ENCODE measurements at regions not wholly inside any gene's neighbourhood (a gene's known extent, or its start where the extent isn't known, plus 50 kb on each side); places are given as distances from the start of the nearest gene placed in this dataset.
"Not testable (repeated sequence)": the region's sequence is repeated elsewhere in the genome, so short reads cannot be mapped to it uniquely, and the experiment has no call there.

DNA sequence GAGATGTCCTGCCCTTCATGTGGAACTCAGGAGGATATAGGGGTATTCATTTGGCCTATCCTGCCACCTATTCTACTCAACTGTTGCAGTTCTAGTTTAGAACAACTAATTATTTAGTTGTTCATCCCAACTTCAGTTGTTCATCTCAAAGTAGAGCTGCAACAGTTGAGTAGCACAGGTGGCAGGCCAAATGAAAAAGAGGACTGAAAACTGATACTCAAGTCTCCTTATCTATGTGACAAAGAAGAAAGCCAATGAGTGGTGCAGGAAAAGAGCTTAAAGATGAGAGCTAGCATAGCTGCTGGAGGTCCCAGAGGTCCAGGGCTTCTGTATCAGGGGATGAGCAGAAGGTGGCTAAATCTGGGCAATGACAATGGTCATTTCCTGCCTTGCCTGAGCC is 148.9 kb upstream of the KITLG start:
- DNase-seq = no peak

DNA sequence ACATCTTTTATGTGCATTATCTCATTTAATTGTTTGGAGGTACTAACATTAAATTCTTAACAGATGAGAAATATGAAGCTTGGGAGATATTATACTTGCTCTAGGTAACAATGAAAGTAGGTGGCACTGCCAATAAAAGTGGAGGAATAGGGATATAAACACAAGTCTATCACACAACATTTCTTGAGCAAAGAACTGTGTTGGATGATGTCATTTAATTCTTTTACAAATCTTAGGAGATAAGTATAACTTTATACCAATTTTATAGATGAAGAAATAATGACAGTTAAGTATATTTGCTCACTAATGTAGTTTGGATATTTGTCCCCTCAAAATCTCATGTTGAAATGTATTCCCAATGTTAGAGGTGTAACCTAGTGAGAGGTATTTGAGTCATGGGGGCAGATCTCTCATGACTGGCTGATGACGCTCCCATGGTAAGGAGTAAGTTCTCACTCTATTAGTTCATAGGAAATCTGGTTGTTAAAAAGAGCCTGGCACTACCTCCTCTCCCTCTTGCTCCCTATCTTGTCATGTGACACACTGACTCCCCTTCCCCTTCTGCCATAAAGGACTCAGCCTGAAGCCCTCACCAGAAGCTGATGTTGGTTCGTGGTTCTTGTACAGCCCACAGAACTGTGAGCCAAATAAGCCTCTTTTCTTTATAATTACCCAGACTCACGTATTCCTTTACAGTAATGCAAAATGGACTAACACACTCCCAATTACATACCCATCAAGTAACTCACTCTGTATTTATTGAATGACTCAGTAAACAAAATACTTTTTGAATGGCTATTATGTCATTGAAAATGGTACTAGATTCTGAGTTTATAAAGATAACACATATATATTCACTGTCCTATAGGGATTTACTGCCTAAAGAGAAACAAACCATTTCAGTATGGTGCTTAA is 146.8 kb upstream of the KITLG start:
- DNase-seq = no peak

DNA sequence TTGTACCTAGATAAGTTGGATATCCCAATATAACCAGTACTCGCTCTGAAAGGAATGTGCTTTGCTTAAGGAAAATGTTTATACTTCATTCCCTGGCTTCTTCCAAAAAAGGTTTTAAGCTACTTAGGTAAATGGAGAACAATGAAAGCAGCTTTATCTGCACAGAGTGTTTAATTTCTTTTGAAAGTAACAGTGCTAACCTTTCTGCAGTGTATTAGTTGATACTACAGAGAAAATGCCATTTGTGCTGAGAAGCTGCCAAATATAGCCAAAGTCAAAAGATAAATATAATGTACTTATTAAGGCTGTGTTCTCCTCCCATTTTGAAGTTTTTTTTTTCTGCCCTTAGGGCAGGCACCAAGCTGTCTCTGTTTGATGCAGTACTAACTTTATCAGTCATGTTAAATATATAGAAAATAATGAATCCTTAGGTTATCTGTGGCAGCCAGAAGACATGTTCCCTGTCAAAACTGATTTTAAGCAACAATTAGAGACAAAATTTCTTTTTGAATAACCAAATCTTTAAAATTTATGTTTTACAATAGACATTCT is 145.4 kb upstream of the KITLG start:
- DNase-seq = no peak

DNA sequence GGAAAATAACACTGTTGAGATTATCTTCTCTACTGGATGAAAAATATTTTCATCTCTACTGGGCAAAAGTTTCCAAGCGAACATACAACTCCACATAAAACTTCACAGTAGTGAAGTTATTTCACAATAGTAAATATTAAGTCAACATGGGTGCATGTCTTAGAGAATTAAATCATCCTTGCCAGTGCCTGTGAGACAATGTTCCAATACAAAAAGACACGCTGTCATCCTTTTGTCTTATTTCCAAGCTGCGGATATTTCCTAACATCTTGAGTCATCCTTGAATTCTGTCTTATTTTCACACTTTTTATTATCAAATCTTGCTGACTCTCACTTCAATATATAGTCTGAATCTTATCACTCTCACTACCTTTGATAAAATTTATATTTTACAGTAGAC is 142.9 kb upstream of the KITLG start:
- DNase-seq = no peak

DNA sequence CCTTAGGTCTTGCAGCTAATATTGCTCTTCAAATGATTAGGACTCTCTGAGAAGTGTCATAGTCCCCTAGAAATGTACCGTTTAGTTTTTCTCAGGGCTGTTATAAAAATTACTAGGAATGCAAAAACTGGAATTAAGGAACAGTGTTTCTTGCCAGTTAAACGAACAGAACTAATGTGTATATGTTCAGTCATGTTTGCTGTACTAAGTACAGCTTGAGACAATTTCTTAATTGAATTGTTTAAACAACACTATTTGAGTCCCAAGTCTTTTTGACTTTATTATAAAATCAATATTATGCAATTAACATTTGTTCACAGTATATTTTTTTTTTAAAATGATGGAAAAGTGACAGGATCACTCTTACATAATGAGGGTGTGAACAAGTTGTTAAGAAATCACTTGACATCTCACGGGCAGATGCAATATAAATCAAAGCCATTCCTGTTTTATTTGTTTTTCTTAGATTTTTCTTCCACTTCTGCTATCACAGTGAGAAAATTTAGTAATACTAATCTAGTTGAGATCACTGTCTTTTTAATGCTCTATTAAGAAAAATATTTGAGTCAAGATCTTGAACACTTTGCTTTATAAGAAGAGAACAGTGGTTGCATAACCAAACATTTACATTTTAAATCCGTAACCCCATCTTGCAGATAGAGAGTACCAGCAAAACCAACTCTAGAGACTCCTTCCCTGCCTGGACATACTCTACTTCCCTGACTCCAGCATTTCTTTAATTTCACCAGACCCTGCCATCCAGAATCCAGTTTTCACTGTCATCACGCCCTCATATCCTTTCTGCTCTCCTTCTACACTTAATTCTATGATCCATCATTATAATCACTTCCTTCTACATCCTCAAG is 140.7 kb upstream of the KITLG start:
- no peak for DNase-seq

DNA sequence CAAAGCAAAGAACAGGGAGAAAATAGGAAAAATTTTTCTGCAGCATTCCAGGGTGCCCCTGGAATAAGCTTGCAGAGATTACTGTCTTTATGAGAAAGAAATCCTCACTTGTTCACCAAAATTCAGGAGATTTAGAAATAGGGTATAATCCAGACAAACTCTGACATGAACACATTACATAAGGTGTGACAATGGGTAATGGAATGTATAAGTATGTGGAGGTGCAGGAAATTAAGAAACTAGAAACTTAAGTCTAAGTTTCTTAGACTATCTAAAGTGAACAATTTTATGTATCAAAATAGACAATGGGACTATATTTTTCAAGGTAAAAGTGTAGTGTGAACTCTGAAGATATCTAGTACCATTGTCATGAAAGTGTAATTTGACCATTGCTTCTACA is 140.0 kb upstream of the KITLG start:
- no peak for DNase-seq

DNA sequence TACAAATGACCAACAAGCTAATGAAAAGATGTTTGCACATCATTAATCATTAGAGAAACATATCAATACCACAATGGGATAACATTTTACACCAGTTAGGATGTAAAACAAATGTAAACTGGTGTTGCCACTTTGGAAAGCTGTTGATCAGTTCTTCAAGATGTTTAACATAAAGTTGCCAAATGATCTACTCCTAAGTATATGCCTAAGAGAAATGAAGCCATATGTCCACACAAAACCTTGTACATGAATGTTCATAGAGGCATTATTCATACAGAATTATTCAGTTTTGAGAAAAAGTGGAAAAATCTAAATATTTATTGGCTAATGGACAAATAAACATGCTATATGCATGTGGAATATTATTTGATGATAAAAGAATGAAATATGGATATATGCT is 136.9 kb upstream of the KITLG start:
- DNase-seq = no peak

DNA sequence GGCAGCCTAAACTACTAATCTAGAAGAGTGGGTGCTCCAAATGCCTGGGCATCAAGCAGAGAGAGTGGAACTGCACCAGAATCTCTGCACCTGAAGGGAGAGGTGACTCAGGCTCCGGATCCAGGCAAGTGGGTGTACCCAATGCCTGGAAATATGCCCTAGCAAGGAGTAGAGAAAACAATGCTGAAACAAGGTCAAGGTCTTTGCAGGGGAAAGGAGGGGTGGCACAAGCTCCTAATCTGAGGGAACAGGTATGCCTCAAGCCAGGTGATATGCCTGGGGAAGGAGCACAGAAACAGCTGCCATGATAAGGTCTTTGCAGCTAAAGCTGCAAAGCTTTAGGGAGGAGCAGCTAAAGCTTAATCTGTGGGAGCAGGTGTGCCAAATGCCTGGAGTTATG is 136.0 kb upstream of the KITLG start:
- no peak for DNase-seq

DNA sequence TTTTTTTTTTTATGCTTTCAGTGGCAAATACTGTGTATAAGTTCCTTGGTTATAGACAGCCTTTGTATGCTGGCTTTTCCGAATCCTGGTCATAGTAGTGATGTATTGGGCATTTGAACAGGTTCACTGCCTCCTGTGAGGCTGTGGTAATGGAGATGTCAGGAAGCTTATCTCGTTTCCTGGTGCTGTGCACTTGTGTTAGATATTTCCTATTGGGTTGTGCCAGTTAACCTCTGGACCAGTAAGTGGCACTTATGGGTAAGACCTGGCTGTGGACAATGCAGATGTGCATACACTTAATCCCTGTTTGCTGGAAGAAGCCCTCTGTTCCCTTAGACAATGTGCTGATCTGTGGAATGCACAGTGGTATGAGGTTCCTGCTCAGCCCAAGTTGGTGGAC is 135.4 kb upstream of the KITLG start:
- no peak for DNase-seq

DNA sequence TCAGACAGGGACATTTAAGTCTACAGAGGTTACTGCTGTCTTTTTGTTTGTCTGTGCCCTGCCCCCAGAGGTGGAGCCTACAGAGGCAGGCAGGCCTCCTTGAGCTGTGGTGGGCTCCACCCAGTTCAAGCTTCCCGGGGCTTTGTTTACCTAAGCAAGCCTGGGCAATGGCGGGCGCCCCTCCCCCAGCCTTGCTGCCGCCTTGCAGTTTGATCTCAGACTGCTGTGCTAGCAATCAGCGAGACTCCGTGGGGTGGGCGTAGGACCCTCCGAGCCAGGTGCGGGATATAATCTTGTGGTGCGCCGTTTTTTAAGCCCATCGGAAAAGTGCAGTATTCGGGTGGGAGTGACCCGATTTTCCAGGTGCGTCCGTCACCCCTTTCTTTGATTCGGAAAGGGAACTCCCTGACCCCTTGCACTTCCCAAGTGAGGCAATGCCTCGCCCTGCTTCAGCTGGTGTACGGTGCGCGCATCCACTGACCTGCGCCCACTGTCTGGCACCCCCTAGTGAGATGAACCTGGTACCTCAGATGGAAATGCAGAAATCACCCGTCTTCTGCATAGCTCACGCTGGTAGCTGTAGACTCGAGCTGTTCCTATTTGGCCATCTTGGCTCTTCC is 134.1 kb upstream of the KITLG start:
- DNase-seq = not testable (repeated sequence)

DNA sequence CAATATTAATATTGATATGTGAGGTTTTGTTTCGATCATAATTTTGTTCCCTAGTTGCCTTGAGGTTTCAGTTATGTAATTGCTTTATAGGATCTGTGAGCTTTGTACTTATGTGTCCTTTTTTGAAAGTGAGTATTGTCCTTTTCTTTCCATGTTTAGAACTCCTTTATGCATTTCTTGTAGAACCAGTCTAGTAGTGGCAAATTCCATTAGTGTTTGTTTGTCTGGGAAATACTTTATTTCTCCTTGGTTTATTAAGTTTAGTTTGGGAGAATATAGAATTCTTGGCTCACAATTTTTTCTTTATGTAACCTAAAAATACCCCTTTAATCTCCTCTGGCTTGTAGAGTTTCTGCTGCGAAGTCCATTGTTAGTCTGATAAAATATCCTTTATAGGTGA is 127.5 kb upstream of the KITLG start:
- no peak for DNase-seq

DNA sequence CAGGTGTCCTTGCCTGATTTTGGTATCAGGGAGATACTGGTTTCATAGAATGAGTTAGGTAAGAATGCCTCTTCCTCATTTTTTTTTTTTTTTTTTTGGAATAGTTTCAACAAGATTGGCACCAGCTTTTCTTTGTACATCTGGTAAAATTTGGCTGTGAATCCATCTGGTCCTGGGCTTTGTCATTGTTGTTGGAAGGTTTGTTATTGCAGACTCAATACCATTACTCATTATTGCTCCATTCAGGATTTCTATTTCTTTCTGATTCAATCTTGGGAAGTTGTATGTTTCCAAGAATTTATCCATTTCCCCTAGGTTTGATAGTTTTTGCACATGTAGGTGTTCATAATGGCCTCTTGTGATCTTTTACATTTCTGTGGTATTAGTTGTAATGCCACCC is 126.0 kb upstream of the KITLG start:
- no peak for DNase-seq

DNA sequence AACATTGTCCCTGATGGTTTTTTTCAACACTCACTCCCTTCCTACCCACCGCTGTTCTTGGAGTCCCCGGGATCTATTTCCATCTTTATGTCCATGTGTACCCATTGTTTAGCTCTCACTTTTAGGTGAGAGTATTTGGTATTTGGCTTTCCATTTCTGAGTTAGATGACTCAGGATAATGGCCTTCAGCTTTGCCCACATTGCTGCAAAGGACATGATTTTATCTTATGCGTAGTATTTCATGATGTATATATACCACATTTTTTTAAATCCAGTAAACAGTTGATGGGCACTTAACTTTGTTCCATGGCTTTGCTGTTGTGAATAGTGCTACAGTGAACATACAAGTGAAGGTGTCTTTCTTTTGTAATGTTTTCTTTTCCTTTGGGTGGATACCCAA is 123.5 kb upstream of the KITLG start:
- DNase-seq = no peak

DNA sequence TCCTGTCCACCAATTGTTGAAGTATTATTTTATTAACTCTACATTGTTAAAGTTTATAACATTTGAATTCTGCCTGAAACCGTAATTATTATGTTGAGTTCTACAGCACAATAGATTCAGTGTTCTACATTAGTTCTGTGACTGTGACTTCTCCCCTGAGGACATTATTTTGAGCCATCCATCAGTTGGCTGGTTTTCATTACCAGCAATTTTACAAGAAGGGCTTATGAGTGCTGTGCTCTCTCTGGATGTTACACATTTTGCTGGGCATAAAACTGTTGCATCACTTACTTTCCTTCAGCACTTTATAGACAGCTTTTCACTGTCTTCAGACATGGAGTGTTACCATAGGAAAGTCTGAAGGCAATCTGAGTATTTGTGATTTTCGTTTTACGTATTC is 118.2 kb upstream of the KITLG start:
- no peak for DNase-seq

DNA sequence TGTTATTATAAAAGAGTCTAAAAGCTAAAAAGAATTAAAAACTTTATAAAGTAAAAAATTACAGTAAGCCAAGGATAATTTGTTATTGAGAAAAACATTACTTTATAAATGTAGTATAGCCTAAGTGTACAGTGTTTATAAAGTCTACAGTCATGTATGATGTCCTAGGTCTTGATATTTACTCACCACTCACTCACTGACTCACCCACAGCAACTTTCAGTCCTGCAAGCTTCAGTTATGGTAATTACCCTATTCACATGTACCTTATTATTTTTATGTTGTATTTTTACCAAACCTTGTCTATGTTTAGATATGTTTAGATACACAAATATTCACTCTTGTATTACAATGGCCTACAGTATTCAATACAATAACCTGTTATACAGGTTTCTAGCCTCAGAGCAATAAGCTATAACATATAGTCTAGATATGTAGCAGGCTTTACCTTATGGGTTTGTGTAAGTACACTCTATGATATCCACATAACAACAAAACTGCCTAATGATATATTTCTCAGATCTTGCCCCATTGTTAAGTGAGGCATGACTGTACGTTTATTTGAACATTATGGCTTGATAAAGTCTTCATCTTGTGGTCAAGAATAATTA is 113.7 kb upstream of the KITLG start:
- no peak for DNase-seq

DNA sequence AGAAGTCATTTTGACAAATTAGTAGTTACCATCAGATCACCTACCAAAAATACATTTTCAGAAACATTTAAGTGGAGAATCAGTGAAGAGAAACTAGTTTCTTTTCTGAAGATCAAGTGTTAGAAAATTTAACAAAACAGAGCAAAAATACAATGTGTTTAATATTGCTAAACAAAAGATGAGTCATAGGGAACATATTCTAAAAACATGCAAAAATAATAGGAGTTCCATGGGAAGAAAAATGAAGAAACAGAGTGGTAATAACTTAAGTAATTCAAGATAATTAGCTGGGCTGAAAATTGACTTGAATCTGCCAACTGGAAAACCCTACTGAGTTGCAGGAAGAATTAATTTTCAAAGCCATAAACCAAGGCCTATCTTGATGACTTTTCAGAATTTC is 111.5 kb upstream of the KITLG start:
- DNase-seq = no peak

DNA sequence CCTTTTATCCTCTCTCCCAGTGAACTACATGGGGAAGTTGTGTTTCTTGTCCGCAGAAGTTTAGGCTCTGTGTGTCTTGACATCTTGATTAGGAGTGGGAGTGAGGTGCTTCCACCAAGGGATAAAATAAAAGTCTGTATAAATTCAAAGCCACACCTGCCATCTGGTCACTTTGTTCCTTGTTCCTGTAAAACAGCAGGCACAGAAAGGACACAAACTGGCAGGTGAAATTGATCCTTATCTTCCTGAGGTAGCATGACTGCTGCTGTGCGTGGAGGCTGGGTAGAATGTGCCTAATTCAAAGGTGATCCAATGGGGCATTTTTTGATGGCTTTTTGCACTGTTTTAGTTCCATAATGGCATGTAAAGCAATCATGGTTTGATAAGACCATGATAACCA is 104.3 kb upstream of the KITLG start:
- no peak for DNase-seq

DNA sequence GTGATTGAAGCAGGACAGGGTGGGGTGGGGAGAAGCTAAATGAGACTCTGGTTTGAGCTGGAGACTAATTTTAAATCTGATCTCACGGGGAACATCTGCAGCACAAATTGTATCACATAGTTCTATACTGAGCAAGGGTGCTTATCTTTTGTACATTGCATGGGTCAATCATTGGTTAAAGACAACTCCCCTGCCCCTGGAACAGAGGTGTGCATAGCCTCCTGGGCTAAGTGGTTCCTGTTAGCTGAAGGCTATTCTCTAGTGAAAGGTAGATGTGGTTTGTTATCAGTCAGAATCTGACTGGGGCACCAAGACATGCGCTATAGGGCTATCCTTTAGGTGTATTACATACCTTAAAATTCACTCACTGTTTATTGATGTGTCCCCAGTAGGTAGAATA is 103.9 kb upstream of the KITLG start:
- DNase-seq = no peak

DNA sequence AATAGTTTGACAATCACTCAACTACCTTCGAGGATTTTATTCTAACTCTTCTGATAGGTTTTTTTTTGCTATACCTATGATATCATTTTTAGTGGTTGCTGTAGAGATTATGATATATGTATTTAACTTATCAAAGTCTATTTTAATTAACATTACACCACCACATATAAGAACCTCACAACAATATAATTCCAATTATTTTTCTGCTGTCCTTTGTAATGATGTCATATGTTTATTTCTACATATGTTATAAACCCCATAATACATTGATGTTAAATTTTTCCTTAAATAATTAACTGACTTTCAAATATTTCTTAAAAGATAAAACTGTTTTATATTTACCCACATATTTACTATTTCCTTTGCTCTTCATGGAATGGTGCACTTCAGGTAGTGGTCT is 103.4 kb upstream of the KITLG start:
- no peak for DNase-seq

DNA sequence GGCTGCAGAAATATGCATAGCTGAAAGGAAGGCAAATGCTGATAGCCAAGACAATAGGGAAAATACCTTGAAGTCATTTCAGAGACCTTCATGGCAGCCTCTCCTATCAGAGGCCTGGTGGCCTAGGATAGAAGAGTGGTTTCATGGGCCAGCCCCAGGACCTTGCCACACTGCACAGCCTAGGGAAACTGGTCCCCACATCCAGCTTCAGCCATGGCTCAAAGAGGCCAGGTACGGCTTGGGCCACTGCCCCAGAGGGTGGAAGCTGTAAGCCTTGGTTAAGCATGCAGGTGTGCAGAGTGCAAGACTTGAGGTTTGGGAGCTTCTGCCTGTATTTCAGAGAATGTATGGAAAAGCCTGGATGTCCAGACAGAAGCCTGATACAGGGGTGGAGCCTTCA is 101.0 kb upstream of the KITLG start:
- no peak for DNase-seq

DNA sequence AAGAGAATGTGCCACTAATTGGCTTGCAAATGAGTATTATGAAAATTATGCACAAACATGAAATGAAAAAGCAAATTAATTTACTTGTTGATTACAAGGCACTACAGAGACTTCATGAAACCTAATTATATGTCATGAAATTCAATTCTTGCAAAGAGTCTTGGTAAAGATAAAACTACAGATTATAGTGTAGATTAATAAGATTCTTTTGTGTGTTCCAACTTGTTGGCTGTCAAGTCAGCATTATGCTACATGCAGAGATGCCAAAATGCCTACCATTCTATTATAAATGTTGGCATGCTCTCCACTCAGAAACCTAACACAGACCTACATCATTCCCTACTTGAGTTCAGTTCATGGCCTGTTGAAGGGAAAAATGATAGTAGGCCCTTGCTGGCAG is 97.2 kb upstream of the KITLG start:
- no peak for DNase-seq

DNA sequence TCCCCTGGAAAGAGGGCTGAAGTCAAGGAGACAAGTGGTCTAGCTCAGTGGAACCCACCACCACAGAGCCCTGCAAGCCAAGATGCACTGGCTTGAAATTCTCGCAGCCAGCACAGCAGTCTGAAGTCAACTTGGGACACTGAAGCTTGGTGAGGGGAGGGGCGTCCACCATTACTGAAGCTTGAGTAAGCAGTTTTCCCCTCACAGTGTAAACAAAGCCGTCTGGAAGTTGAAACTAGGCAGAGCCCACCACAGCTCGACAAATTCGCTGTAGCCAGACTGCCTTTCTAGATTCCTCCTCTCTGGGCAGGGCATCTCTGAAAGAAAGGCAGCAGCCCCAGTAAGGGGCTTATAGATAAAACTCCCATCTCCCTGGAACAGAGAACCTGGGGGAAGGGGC is 87.3 kb upstream of the KITLG start:
- not testable (repeated sequence) for DNase-seq

DNA sequence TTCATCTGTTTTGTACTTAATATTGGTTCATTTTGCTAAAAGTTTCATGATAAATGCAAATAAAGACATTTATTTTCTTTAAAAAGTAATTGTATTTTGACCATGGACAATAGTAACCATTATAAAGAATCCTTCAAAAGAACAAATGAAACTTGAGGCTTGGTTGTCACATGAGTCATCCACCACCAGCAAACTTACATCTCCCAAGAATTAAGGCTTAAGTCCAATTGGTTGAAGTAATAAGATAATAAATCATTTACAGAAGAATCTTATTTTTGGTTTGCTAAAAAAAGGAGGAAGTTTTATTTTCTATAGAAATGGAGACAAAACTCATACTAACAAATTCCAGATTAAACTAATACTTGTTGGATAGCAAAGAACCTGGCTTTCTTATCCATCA is 84.8 kb upstream of the KITLG start:
- no peak for DNase-seq
